ENCODE measurements at regions not wholly inside any gene's neighbourhood (a gene's known extent, or its start where the extent isn't known, plus 50 kb on each side); places are given as distances from the start of the nearest gene placed in this dataset.

GRCh38 chr1:38536089-38536488 lies 323.5 kb downstream of the RRAGC start:
- no peak for TF ChIP-seq EZH2 (IDR thresholded peaks at IDR 0.05)
- TF ChIP-seq CTCF (IDR thresholded peaks at IDR 0.05): no peak
- no peak for TF ChIP-seq EZH2phosphoT487 (IDR thresholded peaks at IDR 0.05)
